Smooth muscle cell (in vitro differentiated cells): ENCODE measurements at regions not wholly inside any gene's neighbourhood (a gene's known extent, or its start where the extent isn't known, plus 50 kb on each side); places are given as distances from the start of the nearest gene placed in this dataset.

ENCODE experiments used
- DNase-seq: peaks from one replicate; lab custom pipeline; 2025; ENCODE audit not compliant: unreplicated experiment; lab: John Stamatoyannopoulos, UW
- H2AFZ ChIP-seq: fragments of 200-600 bp; sonication (generic); 2 replicates; pipeline ENCODE4 v1.6.0; 2016; ENCODE audit warnings: antibody characterized with exemption, low read depth, mild to moderate bottlenecking
- H3F3A ChIP-seq: fragments of 200-600 bp; sonication (generic); 2 replicates; pipeline ENCODE4 v1.6.0; 2017; ENCODE audit warnings: antibody characterized with exemption, low read depth
- H3K27ac ChIP-seq: fragments of 200-600 bp; sonication (generic); 2 replicates; pipeline ENCODE4 v1.5.1; 2016; ENCODE audit warnings: low read depth, mild to moderate bottlenecking
- H3K27me3 ChIP-seq: fragments of 200-600 bp; sonication (generic); 2 replicates; pipeline ENCODE4 v1.6.1; 2016; ENCODE audit warnings: low read depth, mild to moderate bottlenecking
- H3K36me3 ChIP-seq: fragments of 200-600 bp; sonication (generic); 2 replicates; pipeline ENCODE4 v1.5.1; 2016; ENCODE audit warnings: low read depth
- H3K4me1 ChIP-seq: fragments of 200-600 bp; sonication (generic); 2 replicates; pipeline ENCODE4 v1.5.1; 2016; ENCODE audit warnings: low read depth
- H3K4me2 ChIP-seq: fragments of 200-600 bp; sonication (generic); 2 replicates; pipeline ENCODE4 v1.6.0; 2016; ENCODE audit warnings: mild to moderate bottlenecking
- H3K4me3 ChIP-seq: fragments of 200-600 bp; sonication (generic); 2 replicates; pipeline ENCODE4 v1.5.1; 2016; ENCODE audit warnings: mild to moderate bottlenecking
- H3K79me2 ChIP-seq: fragments of 200-600 bp; sonication (generic); 2 replicates; pipeline ENCODE4 v1.6.0; 2016; ENCODE audit warnings: low read depth, mild to moderate bottlenecking
- H3K9ac ChIP-seq: fragments of 200-600 bp; sonication (generic); 2 replicates; pipeline ENCODE4 v1.6.0; 2016; ENCODE audit warnings: low read depth
- H3K9me3 ChIP-seq: fragments of 200-600 bp; sonication (generic); replicated peaks from 2 replicates; pipeline ENCODE4 v1.5.1; 2016; ENCODE audit warnings: low read depth
- H4K20me1 ChIP-seq: fragments of 200-600 bp; sonication (generic); 2 replicates; pipeline ENCODE4 v1.6.0; 2016; ENCODE audit warnings: low read depth
- CTCF ChIP-seq: fragments of 200-600 bp; sonication (generic); IDR thresholded peaks from 2 replicates; pipeline ENCODE4 v1.5.1; 2017; ENCODE audit warnings: borderline replicate concordance, mild to moderate bottlenecking, antibody characterized with exemption; ENCODE audit not compliant: insufficient read depth, poor library complexity, severe bottlenecking
- WGBS: methylation state at CpG from one replicate; pipeline ENCODE4 v1.1.7; 2016; ENCODE audit warnings: low lambda C conversion rate; 5-methylcytosine and 5-hydroxymethylcytosine counted together

- Histone ChIP-seq H3K27ac (no peak overlapping the region), H3K4me3 (no peak overlapping the region)
Measured at GRCh38 chr2:125901278-125901677, 754.7 kb upstream of the GYPC start.

GRCh38 chr2:125925891-125926546, 729.9 kb upstream of the GYPC start:
- no peak overlapping the region for H3K4me2 ChIP-seq
- no peaks in the 10 kb centered on the region for H3K36me3 ChIP-seq
- H3K79me2 ChIP-seq, result no peaks in the 10 kb centered on the region
- H3K27ac ChIP-seq, result no peak overlapping the region
- H3F3A ChIP-seq, result no peaks in the 10 kb centered on the region
- H3K4me1 ChIP-seq, result no peaks in the 10 kb centered on the region
- no peak for TF ChIP-seq CTCF
- no peak overlapping the region for H2AFZ ChIP-seq
- DNase-seq, result no peak
- H3K9me3 ChIP-seq, result no peaks in the 10 kb centered on the region
- H3K4me3 ChIP-seq, result no peak overlapping the region
- no peaks in the 10 kb centered on the region for H4K20me1 ChIP-seq
- no peaks in the 10 kb centered on the region for H3K27me3 ChIP-seq
- WGBS, result 88% methylated on average over 7 of the region's 7 CpGs
- H3K9ac ChIP-seq, result no peak overlapping the region

More at GRCh38 chr2:125901278-125901677, 754.7 kb upstream of the GYPC start:
- no peak for TF ChIP-seq CTCF
- H3K79me2 ChIP-seq, result no peaks in the 10 kb centered on the region
- no peaks in the 10 kb centered on the region for H4K20me1 ChIP-seq
- no peak overlapping the region for H3K4me2 ChIP-seq
- no peaks in the 10 kb centered on the region for H3K4me1 ChIP-seq
- H3F3A ChIP-seq, result no peaks in the 10 kb centered on the region
- no peak overlapping the region for H3K9ac ChIP-seq
- H2AFZ ChIP-seq, result no peak overlapping the region
- peaks cover 6% of the 10 kb centered on the region for H3K9me3 ChIP-seq
- no peaks in the 10 kb centered on the region for H3K36me3 ChIP-seq
- no peak for DNase-seq
- no peaks in the 10 kb centered on the region for H3K27me3 ChIP-seq

GRCh38 chr2:125935559-125935958, 720.4 kb upstream of the GYPC start:
- Histone ChIP-seq H4K20me1 (no peaks in the 10 kb centered on the region), H3K79me2 (no peaks in the 10 kb centered on the region), H3K4me2 (no peak overlapping the region), H3K27ac (no peak overlapping the region), H3K27me3 (no peaks in the 10 kb centered on the region), H3K36me3 (no peaks in the 10 kb centered on the region), H3K9ac (no peak overlapping the region), H3K4me1 (no peaks in the 10 kb centered on the region), H3F3A (no peaks in the 10 kb centered on the region), H3K4me3 (no peak overlapping the region), H2AFZ (no peak overlapping the region), H3K9me3 (no peaks in the 10 kb centered on the region)
- 82% methylated on average over 2 of the region's 2 CpGs for WGBS
- TF ChIP-seq CTCF, result no peak
- DNase-seq, result no peak
